HCEC 1CT (cell line): ENCODE measurements at regions not wholly inside any gene's neighbourhood (a gene's known extent, or its start where the extent isn't known, plus 50 kb on each side); places are given as distances from the start of the nearest gene placed in this dataset.
"Not testable (repeated sequence)": the region's sequence is repeated elsewhere in the genome, so short reads cannot be mapped to it uniquely, and the experiment has no call there.

Source experiments
- DNase-seq: peaks from one replicate; pipeline ENCODE4 v3.0.0-alpha.2; 2017

DNA sequence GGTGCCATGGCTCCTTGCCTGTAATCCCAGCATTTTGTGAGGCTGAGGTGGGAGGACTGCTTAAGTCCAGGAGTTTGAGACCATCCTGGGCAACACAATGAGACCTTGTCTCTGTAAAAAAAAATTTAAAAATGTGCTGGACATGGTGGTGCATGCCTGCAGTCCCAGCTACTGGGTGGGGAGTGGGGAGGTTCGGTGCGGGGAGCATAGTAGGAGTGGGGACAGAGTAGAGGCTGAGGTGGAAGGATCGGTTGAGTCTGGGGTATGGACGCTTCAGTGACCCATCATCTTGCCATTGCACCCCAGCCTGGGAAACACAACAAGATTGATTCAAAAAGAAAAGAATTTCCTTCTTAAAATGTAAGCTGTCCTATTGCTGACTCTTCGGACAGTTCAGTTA is 1490.0 kb upstream of the GBE1 start:
- DNase-seq: no peak

GRCh38 chr3:83250613-83251012 is 1489.2 kb upstream of the GBE1 start:
- DNase-seq: no peak

DNA sequence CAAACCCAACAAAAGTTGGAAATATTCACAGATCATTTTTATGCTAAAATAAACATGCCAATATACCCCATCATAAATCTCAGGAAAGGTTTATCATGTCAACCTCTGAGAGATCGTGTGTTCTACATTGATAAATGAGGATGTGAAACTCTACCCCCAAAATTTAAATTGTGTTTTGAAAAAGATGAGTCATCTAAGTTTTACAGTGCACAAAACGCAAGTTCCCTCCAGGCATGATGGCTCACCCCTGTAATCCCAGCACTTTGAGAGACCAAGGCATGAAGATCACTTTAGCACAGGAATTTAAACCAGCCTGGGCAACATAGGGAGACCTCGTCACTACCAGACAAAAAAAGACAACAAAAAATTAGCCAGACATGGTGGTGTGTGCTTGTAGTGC is 1487.0 kb upstream of the GBE1 start:
- DNase-seq: no peak

- DNase-seq: no peak
Observed at GRCh38 chr3:83235180-83235814, 1473.9 kb upstream of the GBE1 start.

- DNase-seq: no peak
Observed at GRCh38 chr3:83233715-83234114, 1472.3 kb upstream of the GBE1 start.

- no peak for DNase-seq
Observed at GRCh38 chr3:83230841-83231240, 1469.4 kb upstream of the GBE1 start.

DNA sequence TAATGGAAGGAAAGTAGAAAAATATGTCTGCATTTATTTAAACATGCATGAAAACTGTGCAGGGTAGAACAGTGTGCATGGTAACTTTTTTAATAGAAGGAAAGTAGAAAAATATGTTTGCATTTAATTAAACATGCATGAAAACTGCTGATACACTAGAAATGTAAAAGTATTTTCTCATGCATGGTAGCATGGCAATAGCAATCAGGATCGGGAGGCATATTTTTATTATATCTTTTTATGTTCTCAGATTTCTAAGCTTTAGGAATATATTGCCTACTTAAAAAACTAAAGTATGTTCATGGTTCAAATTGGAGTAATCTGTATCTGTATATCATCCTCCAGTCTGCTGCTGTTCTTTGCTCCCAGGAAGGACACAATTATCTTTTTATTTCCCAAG is 1468.9 kb upstream of the GBE1 start:
- DNase-seq: no peak

DNA sequence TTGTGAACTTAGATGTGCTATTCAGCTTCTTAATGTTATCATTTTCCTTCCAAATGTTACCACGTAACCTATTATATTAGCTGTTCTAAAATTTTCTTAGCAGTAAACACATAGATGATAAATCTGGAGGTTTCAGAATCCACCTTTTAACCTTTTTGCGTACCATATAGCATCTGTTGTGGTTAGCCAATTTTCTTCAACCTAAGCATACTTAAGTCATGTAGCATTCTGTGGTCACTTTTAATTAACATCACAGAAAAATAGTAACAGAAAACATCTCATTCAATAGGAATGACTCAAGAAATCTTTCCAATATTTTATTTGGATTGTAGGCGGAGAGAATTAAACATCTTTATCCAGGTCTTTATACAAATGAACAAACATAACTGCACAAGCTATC is 1465.3 kb upstream of the GBE1 start:
- no peak for DNase-seq

DNA sequence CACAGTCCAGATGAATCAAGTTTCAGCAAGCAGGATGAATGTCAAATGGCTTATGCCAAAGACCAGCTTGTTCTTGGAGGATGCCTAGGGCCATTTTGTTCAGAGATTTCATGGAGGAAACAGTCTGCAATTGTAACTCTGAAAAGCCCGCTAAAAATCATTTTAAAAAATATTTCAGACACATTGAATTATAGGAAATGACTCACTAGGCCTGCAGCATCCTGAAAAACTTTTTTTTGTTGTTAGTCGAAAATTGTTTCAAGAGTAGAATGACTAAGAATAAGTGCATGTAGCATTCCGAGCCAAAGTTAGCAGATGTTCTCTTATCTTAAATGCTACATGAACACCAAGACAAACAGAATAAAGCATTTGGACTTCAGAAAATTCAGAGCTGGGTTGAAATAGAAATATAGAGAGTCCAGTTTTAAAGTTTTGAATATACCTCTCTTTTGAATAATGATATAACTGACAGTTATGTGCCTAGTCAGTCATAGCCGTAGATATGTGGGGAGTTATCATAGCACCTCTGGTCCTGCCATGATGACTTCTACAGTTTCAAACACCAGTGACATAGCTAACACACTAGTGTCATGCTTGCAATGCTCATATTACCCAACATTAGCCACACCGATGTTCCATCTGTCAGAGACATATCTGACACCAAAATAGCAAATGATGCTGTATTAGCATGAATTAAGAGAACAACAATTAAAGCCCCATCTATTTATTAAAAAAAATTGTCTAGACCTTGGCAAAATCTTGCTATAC is 1462.8 kb upstream of the GBE1 start:
- DNase-seq: no peak

GRCh38 chr3:83218383-83219200 is 1457.1 kb upstream of the GBE1 start:
- no peak for DNase-seq

DNA sequence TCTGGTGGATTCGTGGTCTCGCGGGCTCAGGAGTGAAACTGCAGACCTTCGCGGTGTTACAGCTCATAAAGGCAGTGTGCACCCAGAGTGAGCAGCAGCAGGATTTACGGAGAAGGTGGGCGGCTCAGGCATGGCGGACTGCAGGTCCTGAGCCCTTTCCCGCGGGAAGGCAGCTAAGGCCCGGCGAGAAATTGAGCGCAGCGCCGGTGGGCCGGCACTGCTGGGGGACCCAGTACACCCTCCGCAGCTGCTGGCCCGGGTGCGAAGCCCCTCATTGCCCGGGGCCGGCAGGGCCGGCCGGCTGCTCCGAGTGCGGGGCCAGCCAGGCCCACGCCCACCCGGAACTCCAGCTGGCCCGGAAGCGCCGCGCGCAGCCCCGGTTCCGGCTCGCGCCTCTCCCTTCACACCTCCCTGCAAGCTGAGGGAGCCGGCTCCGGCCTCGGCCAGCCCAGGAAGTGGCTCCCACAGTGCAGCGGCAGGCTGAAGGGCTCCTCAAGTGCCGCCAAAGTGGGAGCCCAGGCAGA is 1456.2 kb upstream of the GBE1 start:
- DNase-seq: not testable (repeated sequence)

- DNase-seq: no peak
Observed at GRCh38 chr3:83216919-83217594, 1455.6 kb upstream of the GBE1 start.

DNA sequence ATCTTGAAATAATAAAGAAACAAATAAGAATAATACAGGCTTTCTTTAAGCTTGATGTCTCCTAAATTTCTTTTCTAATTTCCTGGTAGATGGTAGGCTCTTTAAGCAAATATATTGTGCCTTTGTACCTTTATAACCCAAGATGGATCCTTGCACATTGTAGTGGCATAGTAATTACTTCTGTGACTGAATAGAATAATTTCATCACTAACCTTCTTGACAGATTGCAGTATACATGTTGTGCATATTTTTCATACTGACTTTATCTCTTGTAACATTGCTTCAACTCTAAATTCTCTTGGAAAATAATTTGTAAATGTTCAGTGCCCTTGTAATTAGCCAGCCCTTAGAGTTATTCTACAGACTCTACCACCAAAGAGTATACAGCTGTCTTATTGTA is 1433.8 kb upstream of the GBE1 start:
- DNase-seq: no peak

- DNase-seq: no peak
Observed at GRCh38 chr3:83193526-83193925, 1432.1 kb upstream of the GBE1 start.

- no peak for DNase-seq
Observed at GRCh38 chr3:83189634-83190033, 1428.2 kb upstream of the GBE1 start.

GRCh38 chr3:83169473-83169872 is 1408.0 kb upstream of the GBE1 start:
- no peak for DNase-seq

DNA sequence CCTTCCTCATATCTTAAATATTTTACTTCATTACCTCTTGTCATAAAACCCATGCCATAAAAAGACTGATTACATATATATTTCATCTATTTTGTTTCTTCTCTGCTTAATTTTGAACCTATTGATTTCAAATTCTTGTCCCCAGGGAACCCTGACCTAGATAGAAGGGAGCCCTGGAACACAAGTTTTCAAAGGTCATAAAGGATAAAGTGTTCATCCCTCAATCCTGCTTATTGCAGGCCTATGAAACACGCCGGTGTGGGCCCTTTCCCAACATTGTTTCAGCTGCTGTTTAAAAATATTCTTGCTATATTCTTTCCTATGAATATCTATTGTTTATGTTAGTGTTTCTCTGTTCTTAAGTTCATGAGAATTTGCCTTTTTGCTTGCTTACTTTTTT is 1389.5 kb upstream of the GBE1 start:
- DNase-seq: no peak

DNA sequence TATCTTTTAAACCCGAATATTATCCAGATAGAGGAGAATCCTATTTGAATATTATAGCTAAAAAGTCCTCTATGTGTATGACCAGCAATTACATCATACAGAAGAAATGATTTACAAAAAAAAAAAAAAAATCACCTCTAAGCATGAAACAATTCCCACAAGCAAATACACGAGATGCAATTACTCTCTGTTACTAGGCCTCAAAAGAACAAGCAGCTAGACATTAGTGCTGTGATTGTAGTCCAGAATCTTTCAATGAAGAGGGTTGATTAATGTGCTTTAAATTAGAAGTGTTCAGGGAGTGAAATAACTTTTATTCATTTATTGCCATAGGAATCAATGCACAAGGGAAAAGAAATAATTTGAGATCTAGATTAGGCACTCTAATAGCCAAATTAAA is 1379.5 kb upstream of the GBE1 start:
- no peak for DNase-seq

DNA sequence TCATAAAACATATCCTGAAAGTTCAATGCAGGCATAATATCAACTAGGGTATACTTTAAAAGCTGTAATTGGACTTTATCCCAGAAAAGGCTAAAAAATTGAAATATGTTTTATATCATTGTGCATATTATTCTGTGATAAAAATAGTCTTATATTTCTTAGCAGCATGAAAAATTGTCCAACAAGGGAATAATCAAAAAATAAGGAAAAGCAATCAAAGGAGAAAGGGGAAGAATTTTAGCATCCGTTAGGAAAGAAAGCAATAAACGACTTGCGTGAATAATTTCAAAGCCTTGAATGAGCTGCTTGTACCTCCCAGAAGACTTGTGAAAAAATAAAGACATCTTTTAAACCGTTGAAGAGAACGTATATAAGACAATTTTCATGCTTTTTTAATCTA is 1369.8 kb upstream of the GBE1 start:
- no peak for DNase-seq

DNA sequence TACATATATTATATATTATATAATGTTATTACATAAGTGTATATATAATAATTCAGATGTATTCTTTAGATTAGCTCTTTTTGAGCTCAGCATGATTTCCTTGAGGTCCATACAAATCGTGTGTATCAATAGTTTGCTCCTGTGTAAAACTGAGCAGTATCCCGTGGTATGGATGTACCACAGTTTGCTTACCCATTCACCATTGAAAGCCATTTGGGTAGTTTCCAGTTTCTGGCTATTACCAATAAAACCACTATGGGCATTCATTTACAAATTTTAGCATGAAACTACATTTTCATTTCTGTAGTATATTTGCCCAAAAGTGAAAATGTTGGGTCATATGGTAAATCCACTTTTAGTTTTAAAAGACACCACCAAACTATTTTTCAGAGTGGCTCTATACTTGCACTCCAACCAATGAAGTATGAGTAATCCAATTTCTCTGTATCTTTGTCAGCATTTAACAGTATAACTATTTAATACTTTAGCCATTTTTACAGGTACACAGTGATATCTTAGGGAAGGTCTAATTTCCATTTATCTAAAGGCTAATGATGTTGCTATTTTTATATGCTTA is 1361.4 kb upstream of the GBE1 start:
- no peak for DNase-seq

- DNase-seq: no peak
Observed at GRCh38 chr3:83093222-83093572, 1331.8 kb upstream of the GBE1 start.

DNA sequence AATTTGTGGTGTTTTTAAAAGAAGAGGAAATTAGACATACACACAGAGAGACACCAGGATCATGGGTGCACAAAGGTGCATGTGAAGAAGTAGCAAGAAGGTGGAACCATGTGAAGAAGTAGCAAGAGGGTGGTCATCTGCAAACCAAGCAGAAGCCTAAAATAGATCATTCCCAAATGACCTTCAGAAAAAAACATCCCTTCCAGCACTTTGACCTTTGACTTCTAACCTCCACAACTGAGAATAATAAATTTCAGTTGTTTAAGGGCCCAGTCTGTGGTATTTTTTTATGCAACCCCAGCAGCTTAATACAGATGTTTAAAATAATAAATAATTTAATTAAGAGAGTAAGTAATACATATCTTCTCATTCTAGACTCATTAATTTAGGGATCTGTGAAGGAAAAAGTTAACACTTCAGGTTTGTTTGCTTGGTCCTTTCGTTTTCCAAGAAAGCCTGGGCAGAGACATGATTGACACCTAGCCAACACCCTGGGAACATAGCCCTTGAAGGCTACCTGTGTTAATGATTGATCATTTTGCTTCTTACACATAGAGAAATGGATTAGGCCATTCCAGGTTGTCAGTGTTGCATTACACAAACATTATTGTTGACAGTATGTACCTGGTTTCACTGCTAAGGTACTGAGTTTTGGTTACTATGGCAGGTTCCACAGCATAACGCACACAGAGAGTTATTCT is 1331.2 kb upstream of the GBE1 start:
- no peak for DNase-seq
